Stomach (tissue), 8 donors: ENCODE measurements at regions not wholly inside any gene's neighbourhood (a gene's known extent, or its start where the extent isn't known, plus 50 kb on each side); places are given as distances from the start of the nearest gene placed in this dataset.

ENCODE experiments used
- DNase-seq, 2 donors: peaks; one replicate each; pipeline versions ENCODE4 v3.0.0 to v3.0.0-alpha.2; 2013 to 2019
- H3K27ac ChIP-seq, 5 donors: fragments of 200-600 bp in 4 of 5; sonication (generic) in 4 of 5; one replicate each; pipeline ENCODE4 v1.5.1; 2013 to 2019; ENCODE audit warnings: mild to moderate bottlenecking in 1 of 5, moderate library complexity in 1 of 5
- H3K27me3 ChIP-seq, 3 donors: fragments of 200-600 bp; sonication (generic); one replicate each; pipeline ENCODE4 v1.5.1; 2017 to 2019; ENCODE audit warnings: mixed run types in 1 of 3
- H3K36me3 ChIP-seq, 4 donors: fragments of 200-600 bp; sonication (generic); 1 replicate in 3 of 4; 2 replicates in 1 of 4; pipeline ENCODE4 v1.5.1; 2016 to 2019
- H3K4me1 ChIP-seq, 4 donors: fragments of 200-600 bp; sonication (generic); one replicate each; pipeline ENCODE4 v1.5.1; 2016 to 2019
- H3K4me3 ChIP-seq, 4 donors: fragments of 200-600 bp; sonication (generic) in 3 of 4; one replicate each; pipeline ENCODE4 v1.5.1; 2016 to 2019; ENCODE audit warnings: mild to moderate bottlenecking in 1 of 4
- H3K9me3 ChIP-seq, 4 donors: fragments of 200-600 bp; sonication (generic); one replicate each; pipeline ENCODE4 v1.5.1; 2016 to 2019
- CTCF ChIP-seq, 7 experiments: fragments of 450-650 bp in 4 of 7; fragments of 200-600 bp in 3 of 7; sonication (generic) in 3 of 7; IDR thresholded peaks; one replicate each; pipeline ENCODE4 v1.5.1; 2016 to 2019; ENCODE audit warnings: antibody characterized with exemption in 7 of 7, control low read depth in 2 of 7, mild to moderate bottlenecking in 1 of 7
- EP300 ChIP-seq: sonication (generic); formaldehyde crosslinking; IDR thresholded peaks from one replicate; pipeline ENCODE4 v1.6.1; 2017; ENCODE audit warnings: antibody characterized with exemption
- POLR2A ChIP-seq, 4 donors: fragments of 450-650 bp; IDR thresholded peaks; one replicate each; pipeline ENCODE4 v1.6.1; 2016; ENCODE audit warnings: antibody characterized with exemption in 4 of 4, control low read depth in 2 of 4, mild to moderate bottlenecking in 1 of 4, moderate library complexity in 1 of 4
- POLR2AphosphoS5 ChIP-seq, 3 donors: sonication (generic); formaldehyde crosslinking; IDR thresholded peaks; one replicate each; pipeline ENCODE4 v1.6.1; 2016; ENCODE audit warnings: antibody characterized with exemption in 3 of 3
- WGBS, 5 donors: extraction: QIAGEN DNeasy Blood & Tissue Kit in 3 of 5; methylation state at CpG; one replicate each; pipeline versions ENCODE4 v1.1.5 to v1.1.7; 2013 to 2018; 5-methylcytosine and 5-hydroxymethylcytosine counted together
- intact Hi-C: fragments of 100-400 bp; cut with DNase I; formaldehyde crosslinking; loops from one replicate; pipeline ENCODE4 v1.15.1; 2023; ENCODE audit warnings: low total_unique reads
- donor health status: healthy with polysubstance abuse.
- donor health status: Bipolar disorder and iron deficiency.
- donor health status: healthy.

- intact Hi-C loops: no loop called here
- Histone ChIP-seq H3K9me3 (no peaks in the 10 kb centered on the region), H3K27ac (no peak overlapping the region), H3K36me3 (no peaks in the 10 kb centered on the region), H3K27me3 (no peaks in the 10 kb centered on the region), H3K4me3 (no peak overlapping the region), H3K4me1 (no peaks in the 10 kb centered on the region)
- WGBS, 5 donors: 62 to 73% (median 68%) methylated on average over 3 of the region's 3 CpGs
- DNase-seq: no peak
- TF ChIP-seq EP300 (no peak), CTCF (IDR thresholded peaks at IDR 0.05) (no peak), POLR2A (IDR thresholded peaks at IDR 0.05) (no peak), POLR2AphosphoS5 (IDR thresholded peaks at IDR 0.05) (no peak)
Measured at GRCh38 chr5:42361315-42361688, 61.9 kb upstream of the GHR start.

DNA sequence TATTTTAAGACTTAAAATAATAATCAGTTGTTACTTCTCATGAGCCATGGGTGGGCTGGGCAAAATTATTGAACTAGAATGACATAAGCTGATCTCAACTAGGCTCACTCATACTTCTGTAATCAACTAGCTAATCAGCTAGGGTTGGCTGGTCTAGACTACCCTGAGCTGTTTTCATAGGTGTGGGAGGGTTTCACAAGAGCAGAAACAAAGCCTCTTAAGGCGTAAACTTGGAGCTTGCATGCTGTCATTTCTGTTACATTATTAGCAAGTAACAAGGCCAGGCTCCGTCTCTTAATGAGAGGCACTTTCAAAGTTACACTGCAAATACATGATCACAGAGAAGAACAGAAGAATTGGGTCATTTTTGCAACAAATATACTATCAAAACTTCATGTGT, 57.2 kb upstream of the GHR start:
- TF ChIP-seq POLR2A (IDR thresholded peaks at IDR 0.05): no peak
- no peak for TF ChIP-seq CTCF (IDR thresholded peaks at IDR 0.05)
- no peak for TF ChIP-seq POLR2AphosphoS5 (IDR thresholded peaks at IDR 0.05)
- TF ChIP-seq EP300: no peak
- no peaks in the 10 kb centered on the region for H3K27me3 ChIP-seq
- H3K9me3 ChIP-seq: no peaks in the 10 kb centered on the region
- no peaks in the 10 kb centered on the region for H3K4me1 ChIP-seq
- no peaks in the 10 kb centered on the region for H3K36me3 ChIP-seq
- H3K27ac ChIP-seq: no peak overlapping the region
- no peak for DNase-seq
- H3K4me3 ChIP-seq: no peak overlapping the region
- WGBS, 5 donors: 58 to 87% (median 81%) methylated on average over 2 of the region's 2 CpGs
- intact Hi-C loops: no loop called here
